HCT116 (cell line): ENCODE measurements at regions not wholly inside any gene's neighbourhood (a gene's known extent, or its start where the extent isn't known, plus 50 kb on each side); places are given as distances from the start of the nearest gene placed in this dataset.

Experiments used
- EZH2 ChIP-seq: fragments of 200-600 bp; sonication (generic); IDR thresholded peaks from 2 replicates; pipeline ENCODE4 v1.6.1; 2017; ENCODE audit warnings: antibody characterized with exemption, mixed run types
- EZH2phosphoT487 ChIP-seq: fragments of 200-600 bp; IDR thresholded peaks from 2 replicates; pipeline ENCODE4 v1.6.1; 2018; ENCODE audit warnings: antibody characterized with exemption, borderline replicate concordance
- POLR2A ChIP-seq: IDR thresholded peaks from 2 replicates; pipeline ENCODE4 v1.7.0; 2011; ENCODE audit warnings: borderline replicate concordance; ENCODE audit not compliant: insufficient read depth, insufficient read length; ENCODE audit errors: extremely low read depth
- SP1 ChIP-seq: IDR thresholded peaks from 2 replicates; pipeline ENCODE4 v1.6.1; 2012; ENCODE audit warnings: low read depth
- YY1 ChIP-seq: IDR thresholded peaks from 2 replicates; pipeline ENCODE4 v1.6.1; 2011; ENCODE audit warnings: low read length, low read depth, moderate library complexity, mild to moderate bottlenecking; ENCODE audit not compliant: insufficient replicate concordance; ENCODE audit errors: extremely low read depth
- TF ChIP-seq, protein P1 (sequence below): IDR thresholded peaks from 2 replicates; pipeline ENCODE4 v1.6.1; 2011; ENCODE audit warnings: mild to moderate bottlenecking, low read length, moderate library complexity; ENCODE audit not compliant: insufficient replicate concordance; ENCODE audit errors: extremely low read depth
- TF ChIP-seq, protein P2 (sequence below), 3 experiments: fragments of 200-600 bp in 1 of 3; sonication (generic) in 1 of 3; IDR thresholded peaks in 2 of 3; conservative IDR thresholded peaks in 1 of 3; 2 replicates each; pipeline ENCODE4 v1.5.1; 2012 to 2017; ENCODE audit warnings: low read depth in 2 of 3, low read length in 2 of 3, antibody characterized with exemption in 1 of 3, borderline replicate concordance in 1 of 3, control low read depth in 1 of 3, mild to moderate bottlenecking in 1 of 3, mixed read lengths in 1 of 3, mixed run types in 1 of 3, moderate library complexity in 1 of 3; ENCODE audit not compliant: insufficient read depth in 1 of 3
- TF ChIP-seq, protein P3 (sequence below): IDR thresholded peaks from 2 replicates; pipeline ENCODE4 v1.6.1; 2012
- TF ChIP-seq, protein P4 (sequence below): IDR thresholded peaks from 2 replicates; pipeline ENCODE4 v1.6.1; 2012
- TF ChIP-seq, protein P5 (sequence below): IDR thresholded peaks from 2 replicates; pipeline ENCODE4 v1.6.1; 2012; ENCODE audit warnings: low read depth

DNA sequence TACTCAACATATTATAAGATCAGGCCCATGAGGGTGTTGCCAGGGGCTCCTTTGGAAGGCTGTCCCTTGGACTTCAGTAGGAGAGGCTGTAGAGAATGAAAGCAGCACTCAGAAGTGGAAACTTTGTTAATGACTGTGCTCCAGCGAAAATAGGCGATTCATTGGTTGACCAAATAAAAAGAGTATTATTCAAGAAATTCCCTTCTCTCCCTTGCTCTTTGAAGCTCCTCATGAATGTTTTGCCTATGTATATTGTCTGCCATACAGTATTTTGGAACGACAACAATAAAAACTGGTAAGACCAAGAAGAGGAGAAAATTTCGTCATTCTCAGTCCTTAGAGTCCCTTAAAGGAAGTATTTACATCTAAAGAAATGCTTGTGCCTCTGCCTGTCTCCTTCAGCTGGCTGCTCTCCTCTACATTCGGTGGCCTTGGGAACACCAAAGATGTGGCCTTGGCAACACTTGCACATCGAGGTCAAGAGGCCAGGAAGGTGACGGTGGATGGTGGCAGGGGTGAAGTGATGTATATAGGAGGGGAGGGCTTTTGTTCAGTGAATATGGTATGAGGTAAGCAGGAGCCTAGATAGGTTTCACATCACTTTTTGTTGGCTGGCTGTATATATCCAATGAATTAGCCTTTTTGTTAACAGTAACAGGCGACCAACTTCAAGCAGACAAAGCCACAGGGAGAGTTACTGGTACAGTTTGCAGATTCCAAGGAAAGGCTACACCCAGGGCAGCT, 95.0 kb upstream of the ACTBL2 start:
- TF ChIP-seq, protein P1, sequence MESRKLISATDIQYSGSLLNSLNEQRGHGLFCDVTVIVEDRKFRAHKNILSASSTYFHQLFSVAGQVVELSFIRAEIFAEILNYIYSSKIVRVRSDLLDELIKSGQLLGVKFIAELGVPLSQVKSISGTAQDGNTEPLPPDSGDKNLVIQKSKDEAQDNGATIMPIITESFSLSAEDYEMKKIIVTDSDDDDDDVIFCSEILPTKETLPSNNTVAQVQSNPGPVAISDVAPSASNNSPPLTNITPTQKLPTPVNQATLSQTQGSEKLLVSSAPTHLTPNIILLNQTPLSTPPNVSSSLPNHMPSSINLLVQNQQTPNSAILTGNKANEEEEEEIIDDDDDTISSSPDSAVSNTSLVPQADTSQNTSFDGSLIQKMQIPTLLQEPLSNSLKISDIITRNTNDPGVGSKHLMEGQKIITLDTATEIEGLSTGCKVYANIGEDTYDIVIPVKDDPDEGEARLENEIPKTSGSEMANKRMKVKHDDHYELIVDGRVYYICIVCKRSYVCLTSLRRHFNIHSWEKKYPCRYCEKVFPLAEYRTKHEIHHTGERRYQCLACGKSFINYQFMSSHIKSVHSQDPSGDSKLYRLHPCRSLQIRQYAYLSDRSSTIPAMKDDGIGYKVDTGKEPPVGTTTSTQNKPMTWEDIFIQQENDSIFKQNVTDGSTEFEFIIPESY = no peak
- TF ChIP-seq SP1 (no peak), EZH2 (no peak), POLR2A (no peak), EZH2phosphoT487 (no peak), YY1 (no peak)
- TF ChIP-seq, protein P2, sequence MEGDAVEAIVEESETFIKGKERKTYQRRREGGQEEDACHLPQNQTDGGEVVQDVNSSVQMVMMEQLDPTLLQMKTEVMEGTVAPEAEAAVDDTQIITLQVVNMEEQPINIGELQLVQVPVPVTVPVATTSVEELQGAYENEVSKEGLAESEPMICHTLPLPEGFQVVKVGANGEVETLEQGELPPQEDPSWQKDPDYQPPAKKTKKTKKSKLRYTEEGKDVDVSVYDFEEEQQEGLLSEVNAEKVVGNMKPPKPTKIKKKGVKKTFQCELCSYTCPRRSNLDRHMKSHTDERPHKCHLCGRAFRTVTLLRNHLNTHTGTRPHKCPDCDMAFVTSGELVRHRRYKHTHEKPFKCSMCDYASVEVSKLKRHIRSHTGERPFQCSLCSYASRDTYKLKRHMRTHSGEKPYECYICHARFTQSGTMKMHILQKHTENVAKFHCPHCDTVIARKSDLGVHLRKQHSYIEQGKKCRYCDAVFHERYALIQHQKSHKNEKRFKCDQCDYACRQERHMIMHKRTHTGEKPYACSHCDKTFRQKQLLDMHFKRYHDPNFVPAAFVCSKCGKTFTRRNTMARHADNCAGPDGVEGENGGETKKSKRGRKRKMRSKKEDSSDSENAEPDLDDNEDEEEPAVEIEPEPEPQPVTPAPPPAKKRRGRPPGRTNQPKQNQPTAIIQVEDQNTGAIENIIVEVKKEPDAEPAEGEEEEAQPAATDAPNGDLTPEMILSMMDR (IDR thresholded peaks at IDR 0.05 in 2 of 3, conservative IDR thresholded peaks at IDR 0.05 in 1 of 3; ENCODE audit: borderline replicate concordance in 1 of 3, insufficient read depth in 1 of 3, low read depth in 2 of 3, low read length in 2 of 3) = no peak
- TF ChIP-seq, protein P3, sequence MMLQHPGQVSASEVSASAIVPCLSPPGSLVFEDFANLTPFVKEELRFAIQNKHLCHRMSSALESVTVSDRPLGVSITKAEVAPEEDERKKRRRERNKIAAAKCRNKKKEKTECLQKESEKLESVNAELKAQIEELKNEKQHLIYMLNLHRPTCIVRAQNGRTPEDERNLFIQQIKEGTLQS = no peak
- TF ChIP-seq, protein P4, sequence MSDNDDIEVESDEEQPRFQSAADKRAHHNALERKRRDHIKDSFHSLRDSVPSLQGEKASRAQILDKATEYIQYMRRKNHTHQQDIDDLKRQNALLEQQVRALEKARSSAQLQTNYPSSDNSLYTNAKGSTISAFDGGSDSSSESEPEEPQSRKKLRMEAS = no peak
- TF ChIP-seq, protein P5, sequence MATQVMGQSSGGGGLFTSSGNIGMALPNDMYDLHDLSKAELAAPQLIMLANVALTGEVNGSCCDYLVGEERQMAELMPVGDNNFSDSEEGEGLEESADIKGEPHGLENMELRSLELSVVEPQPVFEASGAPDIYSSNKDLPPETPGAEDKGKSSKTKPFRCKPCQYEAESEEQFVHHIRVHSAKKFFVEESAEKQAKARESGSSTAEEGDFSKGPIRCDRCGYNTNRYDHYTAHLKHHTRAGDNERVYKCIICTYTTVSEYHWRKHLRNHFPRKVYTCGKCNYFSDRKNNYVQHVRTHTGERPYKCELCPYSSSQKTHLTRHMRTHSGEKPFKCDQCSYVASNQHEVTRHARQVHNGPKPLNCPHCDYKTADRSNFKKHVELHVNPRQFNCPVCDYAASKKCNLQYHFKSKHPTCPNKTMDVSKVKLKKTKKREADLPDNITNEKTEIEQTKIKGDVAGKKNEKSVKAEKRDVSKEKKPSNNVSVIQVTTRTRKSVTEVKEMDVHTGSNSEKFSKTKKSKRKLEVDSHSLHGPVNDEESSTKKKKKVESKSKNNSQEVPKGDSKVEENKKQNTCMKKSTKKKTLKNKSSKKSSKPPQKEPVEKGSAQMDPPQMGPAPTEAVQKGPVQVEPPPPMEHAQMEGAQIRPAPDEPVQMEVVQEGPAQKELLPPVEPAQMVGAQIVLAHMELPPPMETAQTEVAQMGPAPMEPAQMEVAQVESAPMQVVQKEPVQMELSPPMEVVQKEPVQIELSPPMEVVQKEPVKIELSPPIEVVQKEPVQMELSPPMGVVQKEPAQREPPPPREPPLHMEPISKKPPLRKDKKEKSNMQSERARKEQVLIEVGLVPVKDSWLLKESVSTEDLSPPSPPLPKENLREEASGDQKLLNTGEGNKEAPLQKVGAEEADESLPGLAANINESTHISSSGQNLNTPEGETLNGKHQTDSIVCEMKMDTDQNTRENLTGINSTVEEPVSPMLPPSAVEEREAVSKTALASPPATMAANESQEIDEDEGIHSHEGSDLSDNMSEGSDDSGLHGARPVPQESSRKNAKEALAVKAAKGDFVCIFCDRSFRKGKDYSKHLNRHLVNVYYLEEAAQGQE = no peak
